K562 (cell line): ENCODE measurements at regions not wholly inside any gene's neighbourhood (a gene's known extent, or its start where the extent isn't known, plus 50 kb on each side); places are given as distances from the start of the nearest gene placed in this dataset.

Source experiments
- EP300 ChIP-seq: IDR thresholded peaks from 2 replicates; pipeline ENCODE4 v1.6.1; 2012; ENCODE audit warnings: low read length, improper control_type of control experiment
- GATAD2B ChIP-seq: fragments of 450-650 bp; IDR thresholded peaks from 2 replicates; pipeline ENCODE4 v1.6.1; 2017; ENCODE audit warnings: mild to moderate bottlenecking, borderline replicate concordance
- MXI1 ChIP-seq: IDR thresholded peaks from 2 replicates; pipeline ENCODE4 v1.6.1; 2011; ENCODE audit warnings: low read depth, mild to moderate bottlenecking, improper control_type of control experiment, low read length
- NUFIP1 ChIP-seq: fragments of 450-650 bp; IDR thresholded peaks from 2 replicates; pipeline ENCODE4 v1.6.1; 2018; ENCODE audit not compliant: partially characterized antibody
- RAD51 ChIP-seq: fragments of 450-650 bp; IDR thresholded peaks from 2 replicates; pipeline ENCODE4 v1.7.1; 2016; ENCODE audit warnings: low read depth, mild to moderate bottlenecking, borderline replicate concordance
- RBBP5 ChIP-seq: fragments of 200-600 bp; sonication (generic); IDR thresholded peaks from 2 replicates; pipeline ENCODE4 v1.6.1; 2012; ENCODE audit warnings: borderline replicate concordance, mild to moderate bottlenecking, low read length, control low read depth, inconsistent platforms; ENCODE audit not compliant: insufficient read depth, poor library complexity, severe bottlenecking
- SAP30 ChIP-seq: fragments of 200-600 bp; sonication (generic); IDR thresholded peaks from 2 replicates; pipeline ENCODE4 v1.6.1; 2012; ENCODE audit warnings: borderline replicate concordance, low read depth, mild to moderate bottlenecking, moderate library complexity, low read length, control low read depth, inconsistent platforms; ENCODE audit not compliant: insufficient read depth, poor library complexity, severe bottlenecking
- TCF7L2 ChIP-seq: fragments of 150-350 bp; IDR thresholded peaks from 2 replicates; pipeline ENCODE4 v1.6.1; 2016; ENCODE audit warnings: low read depth, mild to moderate bottlenecking, low read length, moderate library complexity
- ZNF282 ChIP-seq: sonication (generic); formaldehyde crosslinking; IDR thresholded peaks from 2 replicates; pipeline ENCODE4 v1.8.1; 2023; ENCODE audit warnings: missing genetic modification reagents
- ZNF584 ChIP-seq: fragments of 200-800 bp; sonication (Bioruptor generic); IDR thresholded peaks from 2 replicates; pipeline ENCODE4 v1.6.1; 2016; ENCODE audit warnings: low read depth, mild to moderate bottlenecking, missing genetic modification characterization, missing compliant biosample characterization
- TF ChIP-seq, protein P1 (sequence below), 3 experiments: IDR thresholded peaks in 2 of 3; conservative IDR thresholded peaks in 1 of 3; 2 replicates each; pipeline ENCODE4 v1.5.1; 2011 to 2012; ENCODE audit warnings: low read length in 3 of 3, mild to moderate bottlenecking in 3 of 3, control low read depth in 2 of 3, improper control_type of control experiment in 1 of 3, inconsistent platforms in 1 of 3, low read depth in 1 of 3, mixed read lengths in 1 of 3, moderate library complexity in 1 of 3; ENCODE audit not compliant: insufficient read depth in 2 of 3
- TF ChIP-seq, protein P2 (sequence below), 2 experiments: fragments of 450-650 bp; formaldehyde crosslinking in 1 of 2; IDR thresholded peaks; 2 replicates each; pipeline versions ENCODE4 v1.4.0 to v1.6.1; 2014 to 2020; ENCODE audit warnings: mild to moderate bottlenecking in 2 of 2, borderline replicate concordance in 1 of 2, low read depth in 1 of 2

DNA sequence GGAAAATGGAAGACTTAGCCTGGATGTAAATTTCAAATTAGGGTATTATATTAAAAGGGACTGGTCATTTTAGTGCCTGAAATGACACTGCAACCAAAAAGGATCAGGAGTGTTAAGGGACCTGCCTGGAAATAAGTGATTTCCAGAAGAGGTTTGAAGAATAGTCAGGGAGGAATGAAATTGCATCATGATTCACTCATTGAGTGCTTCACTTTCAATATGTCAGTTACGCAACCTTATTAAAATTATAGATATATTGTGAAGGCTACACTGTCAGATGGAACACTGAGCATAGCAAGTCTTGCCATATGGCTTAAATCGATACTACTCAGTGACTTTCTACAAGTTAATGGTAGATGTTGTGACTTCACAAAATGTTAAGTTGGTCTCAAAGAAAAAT, 275.2 kb upstream of the DPYD start:
- TF ChIP-seq RBBP5 (no peak), SAP30 (no peak), EP300 (no peak), RAD51 (no peak), ZNF282 (CRISPR knock-in tag) (no peak), ZNF584 (CRISPR knock-in tag) (no peak), MXI1 (no peak), NUFIP1 (no peak), TCF7L2 (no peak), GATAD2B (no peak)
- TF ChIP-seq, protein P1, sequence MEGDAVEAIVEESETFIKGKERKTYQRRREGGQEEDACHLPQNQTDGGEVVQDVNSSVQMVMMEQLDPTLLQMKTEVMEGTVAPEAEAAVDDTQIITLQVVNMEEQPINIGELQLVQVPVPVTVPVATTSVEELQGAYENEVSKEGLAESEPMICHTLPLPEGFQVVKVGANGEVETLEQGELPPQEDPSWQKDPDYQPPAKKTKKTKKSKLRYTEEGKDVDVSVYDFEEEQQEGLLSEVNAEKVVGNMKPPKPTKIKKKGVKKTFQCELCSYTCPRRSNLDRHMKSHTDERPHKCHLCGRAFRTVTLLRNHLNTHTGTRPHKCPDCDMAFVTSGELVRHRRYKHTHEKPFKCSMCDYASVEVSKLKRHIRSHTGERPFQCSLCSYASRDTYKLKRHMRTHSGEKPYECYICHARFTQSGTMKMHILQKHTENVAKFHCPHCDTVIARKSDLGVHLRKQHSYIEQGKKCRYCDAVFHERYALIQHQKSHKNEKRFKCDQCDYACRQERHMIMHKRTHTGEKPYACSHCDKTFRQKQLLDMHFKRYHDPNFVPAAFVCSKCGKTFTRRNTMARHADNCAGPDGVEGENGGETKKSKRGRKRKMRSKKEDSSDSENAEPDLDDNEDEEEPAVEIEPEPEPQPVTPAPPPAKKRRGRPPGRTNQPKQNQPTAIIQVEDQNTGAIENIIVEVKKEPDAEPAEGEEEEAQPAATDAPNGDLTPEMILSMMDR (IDR thresholded peaks at IDR 0.05 in 2 of 3, conservative IDR thresholded peaks at IDR 0.05 in 1 of 3; ENCODE audit: insufficient read depth in 2 of 3, low read depth in 1 of 3, low read length in 3 of 3), result no peak
- TF ChIP-seq, protein P2, sequence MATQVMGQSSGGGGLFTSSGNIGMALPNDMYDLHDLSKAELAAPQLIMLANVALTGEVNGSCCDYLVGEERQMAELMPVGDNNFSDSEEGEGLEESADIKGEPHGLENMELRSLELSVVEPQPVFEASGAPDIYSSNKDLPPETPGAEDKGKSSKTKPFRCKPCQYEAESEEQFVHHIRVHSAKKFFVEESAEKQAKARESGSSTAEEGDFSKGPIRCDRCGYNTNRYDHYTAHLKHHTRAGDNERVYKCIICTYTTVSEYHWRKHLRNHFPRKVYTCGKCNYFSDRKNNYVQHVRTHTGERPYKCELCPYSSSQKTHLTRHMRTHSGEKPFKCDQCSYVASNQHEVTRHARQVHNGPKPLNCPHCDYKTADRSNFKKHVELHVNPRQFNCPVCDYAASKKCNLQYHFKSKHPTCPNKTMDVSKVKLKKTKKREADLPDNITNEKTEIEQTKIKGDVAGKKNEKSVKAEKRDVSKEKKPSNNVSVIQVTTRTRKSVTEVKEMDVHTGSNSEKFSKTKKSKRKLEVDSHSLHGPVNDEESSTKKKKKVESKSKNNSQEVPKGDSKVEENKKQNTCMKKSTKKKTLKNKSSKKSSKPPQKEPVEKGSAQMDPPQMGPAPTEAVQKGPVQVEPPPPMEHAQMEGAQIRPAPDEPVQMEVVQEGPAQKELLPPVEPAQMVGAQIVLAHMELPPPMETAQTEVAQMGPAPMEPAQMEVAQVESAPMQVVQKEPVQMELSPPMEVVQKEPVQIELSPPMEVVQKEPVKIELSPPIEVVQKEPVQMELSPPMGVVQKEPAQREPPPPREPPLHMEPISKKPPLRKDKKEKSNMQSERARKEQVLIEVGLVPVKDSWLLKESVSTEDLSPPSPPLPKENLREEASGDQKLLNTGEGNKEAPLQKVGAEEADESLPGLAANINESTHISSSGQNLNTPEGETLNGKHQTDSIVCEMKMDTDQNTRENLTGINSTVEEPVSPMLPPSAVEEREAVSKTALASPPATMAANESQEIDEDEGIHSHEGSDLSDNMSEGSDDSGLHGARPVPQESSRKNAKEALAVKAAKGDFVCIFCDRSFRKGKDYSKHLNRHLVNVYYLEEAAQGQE (IDR thresholded peaks at IDR 0.05; ENCODE audit: borderline replicate concordance), result no peak
- TF ChIP-seq, protein P2 (CRISPR knock-in tag; IDR thresholded peaks at IDR 0.05; ENCODE audit: low read depth), result no peak
